Stimulated activated naive CD4-positive, alpha-beta T cell (primary cell): ENCODE measurements at regions not wholly inside any gene's neighbourhood (a gene's known extent, or its start where the extent isn't known, plus 50 kb on each side); places are given as distances from the start of the nearest gene placed in this dataset.
A peak's percentile ranks its signal among the peaks of the same experiment; 100 is the strongest.
"Not testable (repeated sequence)": the region's sequence is repeated elsewhere in the genome, so short reads cannot be mapped to it uniquely, and the experiment has no call there.

Experiments used
- DNase-seq, 6 experiments: peaks; one replicate each; lab custom pipeline; 2025; lab: John Stamatoyannopoulos, UW

DNA sequence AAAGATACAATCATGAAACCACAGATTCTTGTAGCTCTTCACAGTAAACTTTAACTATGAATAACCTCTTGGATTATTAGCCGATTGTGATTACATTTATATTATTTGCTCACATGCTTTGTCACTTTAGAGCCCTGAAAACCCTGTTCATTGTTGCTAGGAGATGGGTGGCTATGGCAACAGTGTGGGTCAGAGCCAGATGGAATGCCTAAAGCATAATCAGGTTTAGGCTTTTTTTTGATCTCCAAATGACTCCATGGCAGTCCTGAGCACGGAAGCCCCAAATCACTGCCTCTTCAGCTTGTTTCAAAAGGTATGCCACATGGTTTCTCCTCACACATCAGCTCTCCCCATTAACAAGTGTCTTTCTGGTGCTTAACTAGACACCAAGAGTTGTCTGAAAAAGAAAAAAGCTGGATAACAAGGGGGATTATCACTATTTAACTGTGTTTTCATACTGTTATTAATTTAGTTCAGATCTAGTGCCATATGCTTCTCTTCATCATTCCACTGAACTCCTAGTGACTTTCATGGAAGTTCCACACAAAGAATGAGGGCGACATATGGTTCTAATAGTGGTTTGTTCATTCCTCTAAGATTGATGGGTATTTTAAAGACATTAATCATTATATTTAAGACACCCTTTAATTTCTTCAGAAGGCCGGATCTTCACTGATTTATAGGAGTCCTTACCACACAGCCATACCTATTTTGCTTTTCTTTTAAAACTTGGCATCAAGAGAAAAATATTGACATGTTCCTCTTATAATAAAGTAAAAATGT, 88.8 kb upstream of the PAM start:
- no peak for DNase-seq

DNA sequence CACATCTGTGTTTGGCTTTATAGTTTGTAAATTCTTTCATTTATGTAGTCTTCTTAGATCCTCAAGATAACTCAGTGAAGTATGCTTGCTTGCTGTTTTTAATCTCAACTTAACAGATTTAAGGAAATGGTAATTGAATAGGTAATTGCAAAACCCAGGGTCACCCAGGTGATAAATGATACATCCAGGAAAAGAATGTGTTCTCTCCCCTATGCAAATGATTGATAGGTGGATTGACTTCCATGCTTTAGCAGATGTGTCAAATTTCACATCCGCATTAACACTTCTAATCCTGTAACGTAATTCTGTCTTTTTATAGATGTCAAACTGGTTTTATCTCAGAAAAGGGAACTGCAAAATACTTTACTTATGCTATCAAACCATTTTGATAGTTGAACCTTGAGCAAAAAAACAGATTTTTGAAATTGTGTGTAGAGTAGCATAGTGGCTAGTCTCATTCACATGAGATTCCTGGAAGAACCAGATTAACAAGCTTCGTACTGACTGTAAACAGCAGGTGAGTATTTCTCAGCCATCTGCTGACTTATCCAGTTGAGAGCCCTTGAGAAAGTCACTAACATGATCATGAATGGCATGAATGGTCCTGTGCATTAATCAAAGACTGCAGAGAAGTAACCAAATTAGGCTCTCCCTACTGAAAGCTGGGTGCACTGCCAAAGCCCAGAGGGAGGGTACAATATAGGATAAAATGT, 86.7 kb upstream of the PAM start:
- no peak for DNase-seq

DNA sequence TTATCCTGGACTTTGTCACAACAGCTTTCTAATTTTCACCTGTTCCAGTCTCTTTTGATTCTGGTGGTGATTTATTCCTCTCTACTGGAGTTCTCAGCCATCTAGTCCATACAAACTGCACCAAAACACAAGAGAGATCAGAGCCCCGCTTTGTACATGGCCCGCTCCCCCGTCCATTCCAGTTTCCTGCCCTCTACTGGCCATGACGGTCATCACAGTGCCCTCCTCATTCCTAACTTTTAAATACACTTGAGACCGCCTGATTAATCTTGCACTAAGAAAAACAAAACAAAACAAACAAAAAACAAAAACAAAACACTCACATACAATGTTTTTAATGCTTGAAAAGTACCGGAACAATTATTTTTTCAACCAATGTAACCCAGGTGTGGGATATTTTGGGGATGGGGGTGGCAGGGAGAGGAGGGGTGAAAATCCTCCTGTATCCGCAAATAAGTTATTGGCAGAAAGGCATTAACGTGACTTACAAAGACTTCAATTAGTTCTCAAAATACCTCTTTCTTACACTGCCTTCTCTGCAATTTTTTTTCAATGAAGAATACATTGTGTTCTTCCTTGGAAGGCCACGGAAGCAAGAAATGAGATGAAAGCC, 84.8 kb upstream of the PAM start:
- no peak for DNase-seq

DNA sequence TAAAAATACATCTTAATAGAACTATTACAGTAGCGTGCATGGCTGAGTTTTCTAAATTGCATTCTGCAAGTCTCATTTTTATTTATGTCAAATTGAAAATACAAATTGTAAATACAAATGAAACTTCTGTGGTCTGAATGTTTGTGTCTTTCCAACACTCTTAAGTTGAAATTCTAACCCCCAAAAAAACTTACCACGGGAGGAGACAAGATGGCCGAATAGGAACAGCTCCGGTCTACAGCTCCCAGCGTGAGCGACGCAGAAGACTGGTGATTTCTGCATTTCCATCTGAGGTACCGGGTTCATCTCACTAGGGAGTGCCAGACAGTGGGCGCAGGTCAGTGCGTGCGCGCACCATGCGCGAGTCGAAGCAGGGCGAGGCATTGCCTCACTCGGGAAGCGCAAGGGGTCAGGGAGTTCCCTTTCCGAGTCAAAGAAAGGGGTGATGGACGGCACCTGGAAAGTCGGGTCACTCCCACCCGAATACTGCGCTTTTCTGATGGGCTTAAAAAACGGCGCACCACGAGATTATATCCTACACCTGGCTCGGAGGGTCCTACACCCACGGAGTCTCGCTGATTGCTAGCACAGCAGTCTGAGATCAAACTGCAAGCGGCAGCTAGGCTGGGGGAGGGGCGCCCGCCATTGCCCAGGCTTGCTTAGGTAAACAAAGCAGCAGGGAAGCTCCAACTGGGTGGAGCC, 83.9 kb upstream of the PAM start:
- DNase-seq = not testable (repeated sequence)

DNA sequence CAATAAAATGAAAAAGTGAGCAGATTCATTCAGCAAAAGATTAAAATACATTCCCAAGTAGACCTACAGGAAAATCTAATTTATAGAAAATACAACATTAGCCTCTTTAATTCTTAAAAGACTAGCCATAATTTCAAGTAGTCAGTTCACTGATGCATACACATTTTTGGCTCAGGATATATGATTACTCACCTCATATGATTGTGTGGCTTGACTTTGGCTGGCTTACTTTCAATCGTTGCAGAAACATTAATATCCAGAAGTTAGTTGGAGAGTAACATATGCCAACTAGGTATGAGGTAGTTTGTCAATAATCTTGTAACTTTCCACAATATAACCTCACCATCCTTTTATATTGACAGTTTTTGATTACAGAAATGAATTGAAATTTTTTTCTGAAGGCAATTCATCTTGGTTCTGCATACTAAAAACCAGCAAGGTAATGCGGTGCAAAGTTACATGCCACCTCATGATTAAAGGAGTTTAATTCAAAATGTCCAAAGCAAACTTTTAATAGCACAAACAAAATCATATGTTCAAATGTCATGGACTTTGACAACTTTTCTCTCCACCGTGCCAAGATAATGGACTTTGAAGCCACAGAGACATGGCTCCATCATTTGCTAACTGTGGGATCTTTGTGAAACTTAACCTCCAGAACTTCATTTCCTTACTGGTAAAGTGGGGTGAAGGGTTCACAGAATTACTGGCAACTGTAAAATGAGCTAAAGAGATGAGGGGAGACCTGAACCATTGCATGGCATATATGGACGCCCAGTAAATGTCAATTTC, 76.6 kb upstream of the PAM start:
- no peak for DNase-seq

- peak in 3 of 6 experiments; percentile 1 to 23 (median 17) for DNase-seq
Measured at GRCh38 chr5:102681403-102681983, 73.6 kb upstream of the PAM start.

DNA sequence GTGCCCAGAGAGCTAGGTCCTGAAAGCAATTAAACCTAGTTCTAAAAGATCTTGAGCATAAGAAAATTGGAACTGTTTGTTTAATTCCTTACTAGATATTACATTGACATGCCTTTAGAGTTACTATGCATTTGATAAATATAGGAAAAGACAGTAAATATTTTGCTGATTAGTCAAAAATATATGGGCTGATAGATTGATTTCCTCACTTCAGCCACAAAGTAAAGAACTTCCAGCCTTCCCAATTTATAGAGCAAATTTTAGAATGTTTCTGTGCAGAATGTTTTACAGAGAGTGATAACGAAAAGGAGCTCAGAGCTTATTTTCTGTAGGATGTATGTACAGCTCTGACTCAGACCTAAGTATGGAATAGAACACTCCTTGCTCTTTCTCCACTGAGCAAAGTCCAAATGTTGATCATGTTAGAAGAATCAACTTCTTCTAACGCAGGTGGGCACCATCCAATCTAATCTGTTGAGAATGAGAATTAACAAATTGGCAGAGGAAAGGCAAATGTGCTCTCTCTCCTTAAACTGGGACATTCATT, 72.9 kb upstream of the PAM start:
- DNase-seq = no peak

DNA sequence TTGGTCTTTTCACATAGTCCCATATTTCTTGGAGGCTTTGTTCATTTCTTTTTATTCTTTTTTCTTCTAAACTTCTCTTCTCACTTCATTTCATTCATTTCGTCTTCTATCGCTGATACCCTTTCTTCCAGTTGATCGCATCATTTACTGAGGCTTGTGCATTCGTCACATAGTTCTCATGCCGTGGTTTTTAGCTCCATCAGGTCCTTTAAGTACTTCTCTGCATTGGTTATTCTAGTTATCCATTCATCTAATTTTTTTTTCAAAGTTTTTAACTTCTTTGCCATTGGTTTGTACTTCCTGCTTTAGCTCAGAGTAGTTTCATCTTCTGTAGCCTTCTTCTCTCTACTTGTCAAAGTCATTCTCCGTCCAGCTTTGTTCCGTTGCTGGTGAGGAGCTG, 67.0 kb upstream of the PAM start:
- DNase-seq = not testable (repeated sequence)

GRCh38 chr5:102688581-102689342, 66.3 kb upstream of the PAM start:
- not testable (repeated sequence) for DNase-seq

- DNase-seq = no peak
Measured at GRCh38 chr5:102690910-102691309, 64.2 kb upstream of the PAM start.

GRCh38 chr5:102691434-102691833, 63.7 kb upstream of the PAM start:
- DNase-seq = no peak

DNA sequence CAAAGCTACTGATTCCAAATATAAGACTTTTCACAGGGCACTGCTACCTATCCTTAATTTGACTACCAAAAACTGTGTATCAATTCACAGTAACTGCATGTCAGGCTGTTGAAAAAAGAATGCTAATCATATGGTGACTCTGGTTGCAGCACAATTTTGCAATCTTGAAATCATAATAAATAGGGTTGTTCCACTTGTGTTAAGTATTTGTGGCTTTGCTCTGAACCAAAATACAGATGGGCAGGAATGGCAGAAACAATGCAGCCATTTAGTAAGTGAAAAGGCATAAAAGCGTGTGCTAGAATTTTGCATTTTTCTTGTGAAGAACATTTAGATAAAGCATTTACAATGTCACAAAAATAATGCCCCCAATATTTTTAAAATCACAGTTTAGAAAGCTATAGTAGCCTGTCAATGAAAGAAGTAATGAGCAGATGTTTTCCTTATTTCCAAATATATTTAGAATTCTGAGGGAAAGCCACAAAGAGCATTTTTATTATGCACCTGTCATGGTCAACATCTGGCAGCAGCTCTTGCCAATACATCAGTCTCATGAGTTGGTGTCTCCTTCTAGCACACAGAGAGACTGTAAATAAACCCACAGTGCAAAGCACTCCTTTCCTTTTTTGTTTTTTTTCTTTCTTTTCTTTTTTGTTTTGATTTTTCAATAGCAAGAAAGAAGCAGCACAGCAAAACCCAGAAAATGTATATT, 54.8 kb upstream of the PAM start:
- no peak for DNase-seq

DNA sequence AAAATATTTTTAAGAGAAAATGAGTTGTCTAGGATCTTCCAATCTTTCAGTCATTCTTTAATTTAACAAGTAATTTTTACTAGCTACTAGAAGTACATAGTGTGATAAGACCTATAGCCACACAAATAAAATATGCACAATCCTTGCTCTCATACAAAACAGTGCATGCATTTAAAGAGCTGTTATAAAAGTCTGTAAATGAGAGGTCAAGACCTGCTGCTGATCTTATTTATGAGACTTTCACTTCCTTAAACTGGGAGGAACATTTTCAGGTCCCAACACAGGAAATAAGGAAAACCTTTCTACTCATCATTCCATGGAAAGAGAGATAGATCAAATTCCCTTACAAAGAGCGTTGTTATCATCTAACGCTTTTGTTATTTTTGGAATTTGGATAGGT, 54.2 kb upstream of the PAM start:
- DNase-seq = no peak

DNA sequence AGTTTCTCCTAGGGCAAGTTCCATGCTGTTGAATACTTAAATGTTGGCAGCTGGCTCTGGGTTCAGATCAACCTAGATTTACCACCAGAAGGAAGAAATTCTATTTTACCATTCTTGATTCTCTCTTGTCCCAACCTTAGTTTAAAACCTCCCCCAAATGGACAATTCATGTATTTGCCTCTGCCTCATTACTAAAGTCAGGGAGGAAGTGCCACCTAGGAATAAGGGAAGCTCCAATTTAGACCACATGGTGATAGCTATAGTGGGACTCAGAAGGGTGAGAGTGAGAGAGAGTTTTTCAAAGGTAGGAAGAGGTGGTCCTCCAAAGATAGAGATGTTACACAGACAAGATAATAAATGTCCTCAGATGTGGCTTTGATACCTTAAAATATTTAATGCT, 53.4 kb upstream of the PAM start:
- DNase-seq = no peak
